Kidney (tissue), 13 donors: ENCODE measurements at regions not wholly inside any gene's neighbourhood (a gene's known extent, or its start where the extent isn't known, plus 50 kb on each side); places are given as distances from the start of the nearest gene placed in this dataset.

Source experiments
- DNase-seq, 5 donors: peaks; one replicate each; pipeline ENCODE4 v3.0.0-alpha.2; 2013 to 2020
- FAIRE-seq: peaks from 2 replicates; lab custom pipeline; 2012; peaks lifted over from hg19 to GRCh38; lab: Jason Lieb, UNC
- H3K27ac ChIP-seq, 2 donors: one replicate each; pipeline ENCODE4 v1.7.0; 2013; ENCODE audit warnings: low read depth in 2 of 2, low read length in 2 of 2, inconsistent platforms in 1 of 2
- H3K27me3 ChIP-seq: one replicate; pipeline ENCODE4 v1.7.1; 2013; ENCODE audit warnings: low read length, inconsistent platforms; ENCODE audit not compliant: control insufficient read depth, insufficient read depth
- H3K36me3 ChIP-seq, 3 donors: one replicate each; pipeline versions ENCODE4 v1.7.0 to v1.7.1; 2013; ENCODE audit warnings: low read length in 3 of 3, control low read depth in 1 of 3, inconsistent platforms in 1 of 3; ENCODE audit not compliant: insufficient read depth in 3 of 3, control insufficient read depth in 2 of 3
- H3K4me1 ChIP-seq, 3 donors: one replicate each; pipeline versions ENCODE4 v1.7.0 to v1.7.1; 2013; ENCODE audit warnings: low read length in 3 of 3, inconsistent platforms in 1 of 3, low read depth in 1 of 3; ENCODE audit not compliant: control insufficient read depth in 2 of 3, insufficient read depth in 2 of 3
- H3K4me3 ChIP-seq, 3 donors: one replicate each; pipeline versions ENCODE4 v1.7.0 to v1.8.1; 2013; ENCODE audit warnings: low read length in 3 of 3, control low read depth in 1 of 3, inconsistent platforms in 1 of 3
- H3K9ac ChIP-seq, 3 donors: one replicate each; pipeline versions ENCODE4 v1.7.0 to v1.7.1; 2013; ENCODE audit warnings: low read length in 3 of 3, control low read depth in 1 of 3, inconsistent platforms in 1 of 3
- H3K9me3 ChIP-seq, 3 donors: one replicate each; pipeline versions ENCODE4 v1.7.0 to v1.7.1; 2013; ENCODE audit warnings: low read length in 3 of 3, control low read depth in 1 of 3, inconsistent platforms in 1 of 3; ENCODE audit not compliant: control insufficient read depth in 2 of 3, insufficient read depth in 1 of 3
- CTCF ChIP-seq: IDR thresholded peaks from 3 replicates; pipeline ENCODE4 v1.5.1; 2012; ENCODE audit warnings: mild to moderate bottlenecking, moderate library complexity, borderline replicate concordance; ENCODE audit not compliant: insufficient read depth; ENCODE audit errors: extremely low read depth
- intact Hi-C: fragments of 100-400 bp; cut with DNase I; formaldehyde crosslinking; loops from one replicate; pipeline ENCODE4 v1.11.1; 2022
- donor health status: control.
- donor health status: control.
- donor health status: control.
- donor health status: control.
- donor health status: control.
- donor health status: DM: yes; HTN: yes; CAD: no.
- donor health status: Normal renal cell carcinoma (clear cell type).

- no peak for TF ChIP-seq CTCF
- H3K36me3 ChIP-seq, result peaks cover 0 to 4% (median 3%) of the 10 kb centered on the region in 3 donors
- H3K4me1 ChIP-seq, result peaks cover 2 to 11% (median 4%) of the 10 kb centered on the region in 3 donors
- no peak overlapping the region for H3K4me3 ChIP-seq
- no peak overlapping the region for H3K9ac ChIP-seq
- intact Hi-C loops, result no loop called here
- no peak for DNase-seq
- H3K27me3 ChIP-seq, result no peaks in the 10 kb centered on the region
- no peak for FAIRE-seq
- H3K9me3 ChIP-seq, result no peaks in the 10 kb centered on the region
- H3K27ac ChIP-seq, result no peak overlapping the region
These were observed 59.8 kb upstream of the NR2F2 start for GRCh38 chr15:96270581-96271172.

GRCh38 chr15:96272427-96272826 lies 58.1 kb upstream of the NR2F2 start:
- Histone ChIP-seq H3K9ac (no peak overlapping the region), H3K27ac (no peak overlapping the region), H3K9me3 (no peaks in the 10 kb centered on the region), H3K4me1 (peaks cover 2 to 5% (median 4%) of the 10 kb centered on the region in 3 donors), H3K36me3 (peaks cover 0 to 4% (median 3%) of the 10 kb centered on the region in 3 donors), H3K27me3 (no peaks in the 10 kb centered on the region), H3K4me3 (no peak overlapping the region)
- intact Hi-C loops, result no loop called here
- TF ChIP-seq CTCF, result no peak
- DNase-seq, result no peak
- FAIRE-seq, result no peak

GRCh38 chr15:96273317-96274086 lies 57.0 kb upstream of the NR2F2 start:
- FAIRE-seq (no peak), DNase-seq (no peak)
- Histone ChIP-seq H3K27me3 (no peaks in the 10 kb centered on the region), H3K27ac (no peak overlapping the region), H3K36me3 (peaks cover 0 to 4% (median 3%) of the 10 kb centered on the region in 3 donors), H3K9ac (no peak overlapping the region), H3K4me1 (peaks cover under 1 to 5% (median 4%) of the 10 kb centered on the region in 3 donors), H3K4me3 (no peak overlapping the region), H3K9me3 (no peaks in the 10 kb centered on the region)
- TF ChIP-seq CTCF, result no peak
- intact Hi-C loops, result no loop called here
